NCI-H82 (cell line): ENCODE measurements at regions not wholly inside any gene's neighbourhood (a gene's known extent, or its start where the extent isn't known, plus 50 kb on each side); places are given as distances from the start of the nearest gene placed in this dataset.

Experiments used
- DNase-seq: peaks from one replicate; lab custom pipeline; 2025; lab: John Stamatoyannopoulos, UW

DNA sequence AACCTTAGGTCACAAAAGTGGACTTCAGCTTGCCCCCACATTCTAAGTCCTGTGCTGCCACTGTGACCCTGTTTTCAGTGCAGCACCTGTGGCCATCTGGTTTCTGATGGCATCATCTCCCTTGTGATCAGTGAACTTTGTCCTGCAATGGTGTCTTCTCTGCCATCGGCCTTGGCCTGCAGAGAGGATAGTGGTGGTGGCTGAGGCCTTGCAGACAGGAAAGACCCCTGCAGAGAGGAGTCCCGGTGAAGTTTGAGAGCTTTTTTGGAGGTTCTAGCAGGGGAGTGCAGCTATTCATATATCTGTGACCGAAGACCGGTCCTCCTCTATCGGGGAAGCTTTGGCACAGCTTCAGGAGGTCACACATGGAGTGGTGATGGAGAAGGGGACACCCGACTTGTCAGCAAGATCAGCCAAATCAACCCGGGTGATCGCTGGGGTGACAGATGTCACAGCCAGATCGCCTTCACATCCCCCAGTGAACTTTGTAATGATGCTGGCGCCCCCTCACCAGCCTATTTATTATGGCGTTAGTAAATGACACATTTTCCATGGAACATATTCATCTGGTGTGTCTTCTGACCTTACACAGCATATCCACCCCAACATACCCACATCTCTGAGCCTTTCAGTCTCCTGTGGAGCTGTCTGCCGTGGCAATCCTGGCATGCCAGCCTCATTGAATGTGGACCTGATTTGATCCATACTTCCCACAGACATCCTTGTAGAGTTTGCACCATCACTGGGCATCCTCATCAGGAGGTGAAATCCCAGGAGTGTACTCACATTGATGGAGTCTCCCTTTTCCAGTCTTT, 136.1 kb downstream of the PAPOLA start:
- DNase-seq: no peak

DNA sequence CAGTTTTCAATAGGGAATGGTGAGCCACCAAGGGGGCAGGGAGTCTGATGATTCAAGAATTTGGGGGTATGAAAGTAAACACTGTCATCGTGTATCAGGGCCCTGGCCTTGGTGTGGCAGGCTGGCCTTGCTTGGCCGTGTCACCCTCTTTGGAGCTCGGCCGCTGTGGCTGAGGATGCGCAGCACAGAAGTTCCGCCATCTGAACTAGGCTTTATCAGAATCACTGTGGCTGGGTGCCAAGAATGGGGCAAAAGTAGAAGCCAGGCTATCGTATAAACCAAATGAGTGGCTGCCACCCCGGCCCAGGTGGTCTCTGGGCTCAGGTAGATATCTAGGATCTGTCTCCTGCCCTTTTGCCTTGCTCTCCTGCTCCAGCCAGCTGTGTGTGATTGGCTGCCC, 137.4 kb downstream of the PAPOLA start:
- no peak for DNase-seq

DNA sequence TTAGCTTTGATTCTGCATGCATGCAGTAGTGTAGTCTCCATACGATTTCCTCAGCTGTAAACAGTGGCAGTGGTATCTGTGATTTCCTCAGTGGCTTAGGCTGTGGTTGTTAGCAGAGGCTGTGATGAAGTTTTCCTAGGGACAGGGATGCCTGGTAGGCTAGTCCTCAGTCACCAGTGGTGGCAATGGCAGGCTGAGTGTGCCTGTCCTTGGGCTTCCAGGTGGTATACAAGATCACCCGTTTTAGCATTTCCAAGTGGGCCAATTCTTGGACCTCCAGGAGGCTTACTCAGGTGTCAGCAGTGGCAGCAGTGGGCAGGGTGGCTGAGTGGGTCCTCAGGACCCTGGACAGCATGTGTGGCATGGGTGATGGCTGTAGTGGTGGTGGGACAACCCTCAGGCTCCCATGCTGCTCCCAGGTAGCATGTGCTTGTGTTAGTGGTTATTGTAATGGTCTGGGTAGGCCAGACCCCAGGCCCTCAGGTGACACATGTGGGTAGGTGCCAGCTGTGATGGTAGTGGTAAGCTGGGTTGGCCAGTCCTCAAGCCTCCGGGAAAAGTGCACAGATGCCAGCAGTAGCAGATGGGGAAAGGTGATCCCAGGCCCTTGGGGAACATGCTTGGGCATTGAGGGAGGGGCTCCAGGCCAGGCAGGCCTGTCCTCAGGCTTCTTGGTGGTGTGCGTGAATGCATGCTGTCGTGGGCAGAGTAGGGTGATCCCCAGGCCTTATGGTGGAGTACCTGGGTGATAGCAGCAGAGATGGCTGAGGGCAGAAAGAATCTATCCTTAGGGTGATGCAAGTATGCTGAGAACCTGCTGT, 146.5 kb downstream of the PAPOLA start:
- no peak for DNase-seq

DNA sequence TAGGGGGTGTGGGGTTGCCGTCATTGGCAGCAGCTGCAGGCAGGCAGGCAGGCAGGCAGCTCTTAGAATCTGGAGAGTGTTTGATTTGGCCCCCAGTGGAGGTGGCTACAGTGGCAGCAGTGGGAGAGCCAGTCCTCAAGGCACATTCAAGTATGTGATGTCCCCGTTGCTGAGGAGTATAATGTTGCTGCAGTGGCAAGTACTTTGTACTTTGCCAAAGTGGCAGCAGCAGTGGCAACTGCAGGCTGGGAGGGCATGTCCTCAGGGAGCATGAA, 147.1 kb downstream of the PAPOLA start:
- no peak for DNase-seq

DNA sequence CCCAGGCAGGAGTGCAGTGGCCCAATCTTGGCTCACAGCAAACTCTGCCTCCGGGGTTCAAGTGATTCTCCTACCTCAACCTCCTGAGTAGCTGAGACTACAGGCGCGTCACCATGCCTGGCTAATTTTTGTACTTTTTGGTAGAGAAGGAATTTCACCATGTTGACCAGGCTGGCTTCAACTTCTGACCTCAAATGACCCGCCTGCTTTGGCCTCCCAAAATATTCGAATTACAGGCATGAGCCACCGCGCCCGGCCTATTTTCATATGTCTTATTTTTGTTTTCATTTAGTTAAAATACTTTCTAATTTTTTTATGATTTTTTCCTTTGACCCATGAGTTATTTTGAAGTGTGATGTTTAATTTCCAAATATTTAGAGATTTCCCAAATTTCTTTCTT, 143.6 kb upstream of the VRK1 start:
- DNase-seq: no peak

DNA sequence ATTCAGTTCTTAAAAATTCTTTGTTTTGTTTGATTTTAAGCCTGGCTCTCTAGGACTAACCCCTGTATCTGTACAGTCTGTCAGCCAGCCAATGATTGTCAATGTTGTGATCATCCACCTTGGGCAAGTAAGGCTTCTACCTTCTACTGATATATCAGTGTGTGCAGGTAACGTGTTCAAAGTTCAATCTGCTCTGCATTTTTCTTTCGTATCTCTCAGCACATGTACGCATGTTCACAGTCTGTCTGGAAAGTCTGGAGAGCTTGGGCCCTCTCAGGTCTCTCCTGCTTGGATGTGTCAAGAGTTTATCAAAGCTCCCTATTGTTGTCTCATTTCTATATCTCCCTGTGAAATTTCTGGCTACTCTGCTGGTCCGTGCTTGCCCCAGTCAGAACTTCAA, 138.6 kb upstream of the VRK1 start:
- no peak for DNase-seq

DNA sequence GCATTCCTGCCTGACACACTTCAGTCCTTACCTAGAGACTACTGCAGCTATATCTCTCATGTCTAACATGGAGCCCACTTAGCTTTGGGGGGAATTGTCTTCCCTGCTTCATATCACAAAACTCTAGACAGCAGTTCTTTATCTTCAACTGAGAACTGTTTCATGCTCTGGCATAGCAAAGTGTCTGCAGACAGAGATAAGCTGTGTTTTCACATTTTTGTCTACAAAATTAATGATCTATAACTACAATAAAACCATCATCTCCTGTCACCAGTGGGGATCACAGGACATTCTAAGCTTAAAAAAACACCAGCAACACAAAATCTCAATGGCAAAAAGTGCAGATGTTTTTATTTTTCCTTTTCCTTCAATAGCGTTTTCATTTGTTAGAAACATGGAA, 137.1 kb upstream of the VRK1 start:
- DNase-seq: no peak

DNA sequence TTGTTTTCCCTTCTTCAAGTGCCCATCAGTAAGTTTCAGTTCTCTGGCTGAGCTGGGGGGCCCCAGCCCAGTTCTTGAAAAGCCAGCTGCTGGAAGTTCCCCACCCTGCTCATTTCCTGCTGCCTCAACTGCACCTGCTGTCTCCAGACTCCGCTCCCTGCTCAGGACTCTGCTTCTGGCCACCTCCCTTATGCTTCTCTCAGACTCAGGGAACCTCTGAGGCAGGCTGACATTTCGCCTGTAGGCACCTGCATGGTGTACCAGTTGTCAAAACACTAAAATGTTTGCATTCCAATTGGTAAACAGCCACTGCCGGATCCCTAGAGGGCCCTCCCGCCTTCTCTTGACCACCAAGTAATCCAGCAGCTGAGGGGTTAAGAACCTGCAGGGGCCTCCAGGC, 136.5 kb upstream of the VRK1 start:
- no peak for DNase-seq

DNA sequence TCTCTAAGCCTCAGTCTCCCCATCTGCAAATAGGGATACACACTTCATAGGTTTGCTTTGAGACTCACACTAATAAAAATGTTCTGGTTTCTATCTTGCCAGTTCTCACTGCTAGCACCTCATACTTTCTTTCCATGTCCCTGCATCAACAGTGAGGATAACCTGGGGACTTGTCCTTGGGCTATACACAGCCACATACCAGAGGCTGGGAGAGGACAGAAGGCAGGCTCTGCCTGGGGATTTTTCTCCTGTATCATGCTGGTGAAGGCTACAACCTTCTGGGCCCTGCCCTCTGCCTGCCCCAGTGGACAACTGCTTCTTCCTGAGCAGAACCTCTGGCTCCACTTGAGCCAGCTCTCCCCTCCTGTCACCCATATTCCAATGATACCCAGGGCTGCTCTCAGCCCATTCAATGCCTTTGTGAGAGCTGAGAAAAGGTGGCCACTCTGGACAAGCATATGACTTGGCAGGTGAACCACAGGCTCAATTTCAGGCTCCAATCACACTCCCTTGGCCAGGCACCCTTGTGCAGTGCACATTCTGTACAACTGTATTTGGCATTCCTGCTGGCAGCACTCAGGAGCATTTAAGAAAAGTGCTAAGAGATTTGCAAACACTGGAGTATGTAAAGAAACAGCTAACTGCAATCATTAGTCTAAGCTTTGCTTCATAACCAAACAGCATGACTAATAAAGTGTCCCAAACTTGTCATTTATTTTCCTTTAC, 135.8 kb upstream of the VRK1 start:
- DNase-seq: no peak

DNA sequence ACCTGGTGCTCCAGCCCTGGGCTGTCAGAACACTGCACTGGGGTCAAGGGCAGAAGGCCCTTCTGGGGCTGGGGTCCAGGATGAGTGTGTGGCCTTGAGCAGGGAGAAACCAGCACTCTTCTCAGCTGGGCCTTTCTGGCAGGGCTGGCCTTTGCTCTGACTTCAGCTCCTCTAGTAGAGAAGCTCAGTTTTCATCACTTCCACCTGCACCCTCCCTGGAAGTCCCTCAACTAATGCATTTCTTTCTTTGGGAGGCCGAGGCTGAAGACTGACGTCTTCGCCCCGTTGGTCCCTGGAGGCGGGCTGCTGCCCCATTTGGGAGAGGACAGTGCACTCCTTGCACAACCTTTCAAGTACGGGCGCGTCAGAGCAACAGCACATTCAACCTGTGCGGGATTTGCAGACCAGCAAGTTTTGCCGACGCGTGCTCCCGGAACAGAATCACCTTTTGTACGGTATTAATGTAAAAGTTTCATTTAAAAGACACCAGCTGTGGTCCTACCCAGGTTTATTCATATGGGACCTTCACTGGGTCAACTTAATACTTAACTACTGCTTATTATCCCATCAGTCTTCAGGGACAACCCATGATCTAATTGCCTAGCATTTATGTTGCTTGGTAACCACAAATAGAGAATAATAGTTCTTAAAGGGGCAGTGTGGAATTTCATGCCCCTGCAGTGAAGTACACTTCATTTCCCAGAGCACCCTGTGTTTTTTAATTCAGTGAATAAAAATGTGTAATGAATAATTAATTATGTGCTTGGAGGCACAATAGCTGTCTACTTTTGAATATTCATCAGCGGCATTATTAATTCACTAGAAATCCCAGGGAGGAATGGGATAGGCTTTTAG, 134.8 kb upstream of the VRK1 start:
- DNase-seq: peak; percentile 65

DNA sequence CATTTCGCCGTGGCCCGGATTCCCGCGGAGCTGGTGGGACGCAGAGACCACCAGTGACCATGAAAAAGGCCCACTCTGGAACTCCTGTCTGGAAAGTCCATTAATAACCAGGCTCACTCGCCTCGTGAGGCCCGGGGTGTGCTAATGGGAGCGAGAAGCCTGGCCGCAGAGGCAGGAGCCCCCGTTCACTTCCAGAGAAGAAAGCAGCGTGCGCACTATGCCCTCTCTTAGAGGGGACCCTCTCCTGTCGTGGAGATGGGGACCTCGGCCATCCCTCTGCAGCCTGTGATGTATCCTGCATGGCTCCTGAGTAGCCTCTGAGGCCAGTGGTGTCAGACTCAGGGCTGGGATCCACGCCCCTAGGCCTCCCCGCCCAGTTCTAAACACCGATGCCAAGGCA, 134.1 kb upstream of the VRK1 start:
- no peak for DNase-seq

DNA sequence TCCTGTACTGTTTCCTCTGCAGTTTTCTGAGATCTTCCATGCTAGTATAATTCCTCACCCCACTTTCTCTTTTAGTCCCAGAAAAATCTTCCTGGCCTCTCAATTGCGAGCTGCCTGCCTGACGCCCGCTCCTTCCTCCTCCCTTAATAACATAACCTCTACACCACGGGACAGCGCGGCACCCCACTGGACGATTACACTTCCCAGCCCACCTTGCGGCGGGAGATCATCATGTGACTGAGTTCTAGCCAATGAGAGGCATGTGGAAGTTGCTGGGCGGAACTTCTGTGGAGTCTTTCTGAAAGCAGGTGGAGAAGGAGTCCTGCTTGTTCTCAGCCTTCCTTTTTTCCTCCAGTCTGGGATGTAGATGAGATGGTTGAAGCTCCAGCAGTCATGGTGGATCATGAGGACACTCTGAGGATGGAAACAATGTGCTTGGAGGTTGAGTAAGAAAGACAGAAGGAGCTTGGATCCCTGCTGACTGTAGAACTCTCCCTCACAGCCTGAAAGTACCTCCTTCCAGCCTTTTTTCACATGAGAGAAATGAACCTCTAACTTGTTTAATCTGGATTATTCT, 133.6 kb upstream of the VRK1 start:
- no peak for DNase-seq

DNA sequence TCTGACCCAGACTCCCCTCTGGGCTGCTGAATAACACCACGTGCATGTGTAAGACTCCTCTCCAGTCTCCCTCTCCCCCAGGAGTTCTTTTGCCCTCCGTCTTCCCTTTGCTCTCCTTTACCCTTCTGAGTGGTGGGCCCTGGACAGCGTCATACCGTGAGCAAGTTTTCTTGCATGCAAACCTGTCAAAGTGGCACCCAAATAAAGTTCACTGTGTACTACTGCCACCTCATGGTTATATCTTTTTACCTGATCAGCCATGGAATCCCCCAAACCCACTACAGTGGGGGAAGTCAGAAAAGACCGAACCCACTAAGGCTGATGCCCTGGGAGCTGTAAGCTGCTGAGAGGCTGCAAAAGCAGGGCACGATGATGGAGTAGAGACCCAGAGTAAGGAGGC, 131.1 kb upstream of the VRK1 start:
- DNase-seq: peak; percentile 16

DNA sequence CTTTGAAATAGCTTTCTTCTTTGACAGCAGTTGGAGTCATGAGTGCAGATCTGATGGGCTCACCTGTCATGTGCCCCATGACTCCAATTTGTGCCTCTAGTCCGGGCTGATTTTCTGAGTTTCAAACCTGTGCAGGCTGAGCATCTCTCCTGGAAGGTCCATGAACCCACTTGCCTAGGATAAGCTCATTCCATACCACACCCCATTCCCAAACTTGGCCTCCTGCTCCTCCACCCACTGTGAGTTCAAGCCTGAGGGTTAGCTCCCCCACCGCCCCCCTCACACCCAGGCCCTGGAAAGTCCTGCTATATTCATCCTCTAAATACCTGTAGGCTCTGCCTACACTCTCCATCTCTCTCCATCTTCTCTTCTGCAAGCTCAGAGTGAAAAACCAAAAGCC, 126.8 kb upstream of the VRK1 start:
- no peak for DNase-seq

DNA sequence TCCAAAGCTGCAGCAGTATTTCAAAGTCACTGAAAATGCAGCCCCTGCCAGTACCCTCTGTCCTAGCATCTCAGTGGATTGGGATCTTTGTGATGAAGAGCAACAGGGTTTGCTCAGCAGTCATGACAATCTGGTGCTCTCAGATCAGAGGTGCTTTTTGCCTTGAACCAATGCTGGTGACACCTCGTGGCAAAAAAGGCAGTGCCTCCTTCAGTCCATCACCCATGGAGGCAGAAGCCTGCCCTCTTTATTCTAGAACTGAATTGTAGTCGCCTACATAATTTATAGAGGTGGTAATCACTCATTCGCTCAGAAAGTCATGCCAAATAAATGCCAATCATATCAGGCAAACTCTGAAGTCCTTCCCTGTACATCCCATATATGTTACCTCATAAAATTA, 126.0 kb upstream of the VRK1 start:
- DNase-seq: no peak

DNA sequence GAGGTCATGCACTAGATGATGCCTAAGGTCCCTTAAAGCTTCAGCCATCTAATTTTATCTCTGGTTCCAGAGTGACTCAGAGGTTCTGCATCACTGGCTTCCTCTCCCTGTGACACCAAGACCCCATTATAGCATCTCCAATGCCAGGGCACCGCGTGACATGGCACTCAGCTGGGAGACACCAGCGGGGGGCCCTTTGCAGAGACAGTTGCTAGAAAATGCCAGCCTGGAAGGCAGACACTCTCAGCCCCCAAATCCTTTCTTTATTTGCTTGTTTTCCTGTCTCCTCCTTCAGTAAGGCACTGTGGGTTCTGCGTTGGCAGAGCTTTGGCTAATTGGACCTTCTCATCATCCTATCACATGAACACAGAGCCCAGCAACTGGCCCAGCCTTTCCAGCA, 123.5 kb upstream of the VRK1 start:
- no peak for DNase-seq

DNA sequence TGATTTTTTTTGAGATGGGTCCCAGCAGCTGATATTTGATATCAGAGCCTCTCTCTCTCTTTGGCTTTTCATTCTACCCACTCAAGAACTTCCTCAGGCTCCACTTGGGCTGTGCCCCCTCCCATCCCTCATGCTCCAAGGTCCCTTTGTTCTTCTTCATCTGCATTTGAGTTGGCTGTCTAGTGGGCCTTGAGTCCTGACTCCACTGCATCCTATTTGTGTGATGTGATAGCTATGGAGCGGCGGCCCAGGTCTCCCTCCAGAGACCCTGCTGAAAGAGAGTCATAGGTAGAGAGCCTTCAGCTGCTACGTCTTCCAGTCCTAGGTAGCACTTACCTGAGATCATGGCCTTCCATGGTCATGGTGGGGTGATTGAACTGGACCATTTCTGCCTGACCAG, 123.1 kb upstream of the VRK1 start:
- DNase-seq: no peak

DNA sequence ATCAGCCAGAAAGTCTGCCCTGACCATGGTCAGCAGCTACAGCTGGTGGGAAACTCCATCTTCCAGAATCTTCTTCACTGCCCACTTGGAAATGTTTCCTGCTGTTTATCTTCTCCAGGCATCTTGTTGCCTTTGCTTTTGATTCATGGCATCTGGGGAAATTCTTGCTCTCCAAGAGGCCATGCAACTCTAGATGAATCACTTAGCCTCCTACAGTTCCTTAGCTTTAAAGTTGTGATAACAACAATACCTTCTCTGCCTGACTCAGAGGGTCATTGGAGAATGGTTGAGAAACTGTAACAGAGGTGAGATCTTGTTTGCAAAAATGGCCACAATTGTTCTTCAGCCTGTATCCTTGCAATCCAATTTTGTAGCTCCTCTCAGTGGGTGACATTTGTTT, 121.0 kb upstream of the VRK1 start:
- no peak for DNase-seq

DNA sequence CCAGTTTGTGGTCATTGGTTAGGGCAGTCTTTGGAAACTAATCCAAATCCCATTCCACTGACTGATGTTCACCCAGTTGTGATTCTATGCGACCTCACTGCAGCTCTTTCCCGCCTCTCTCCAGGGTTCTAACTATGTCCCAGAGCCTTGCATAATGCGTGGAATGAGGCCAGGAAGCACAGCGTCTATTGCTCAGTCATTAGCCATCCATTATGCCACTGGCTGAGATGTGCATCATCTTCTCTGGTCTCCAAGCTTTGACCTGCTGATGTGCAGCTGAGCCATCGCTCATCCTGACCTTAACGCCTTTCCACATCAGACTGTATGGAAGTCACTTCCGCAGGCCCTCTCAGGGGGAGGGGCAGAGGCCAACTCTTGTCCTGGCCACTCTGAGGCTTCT, 115.4 kb upstream of the VRK1 start:
- DNase-seq: no peak

DNA sequence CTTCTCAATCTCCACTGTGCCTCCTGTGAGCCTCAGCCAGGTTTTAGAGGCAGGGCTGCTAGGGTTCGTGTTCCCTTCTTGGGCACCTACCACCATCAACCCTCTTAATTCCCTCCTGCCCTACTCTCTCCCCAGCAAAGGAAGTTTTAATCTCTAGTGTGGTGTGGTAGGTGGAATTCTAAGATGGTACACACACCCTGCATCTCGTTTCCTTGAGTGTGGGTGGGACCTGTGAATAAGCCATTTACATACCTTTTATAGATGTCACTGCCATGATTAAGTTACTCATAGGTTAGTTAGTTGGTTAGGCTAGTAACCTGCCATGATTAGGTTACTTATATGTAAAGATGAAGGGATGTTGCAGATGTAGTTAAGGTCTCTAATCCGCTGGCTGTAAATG, 114.8 kb upstream of the VRK1 start:
- no peak for DNase-seq

DNA sequence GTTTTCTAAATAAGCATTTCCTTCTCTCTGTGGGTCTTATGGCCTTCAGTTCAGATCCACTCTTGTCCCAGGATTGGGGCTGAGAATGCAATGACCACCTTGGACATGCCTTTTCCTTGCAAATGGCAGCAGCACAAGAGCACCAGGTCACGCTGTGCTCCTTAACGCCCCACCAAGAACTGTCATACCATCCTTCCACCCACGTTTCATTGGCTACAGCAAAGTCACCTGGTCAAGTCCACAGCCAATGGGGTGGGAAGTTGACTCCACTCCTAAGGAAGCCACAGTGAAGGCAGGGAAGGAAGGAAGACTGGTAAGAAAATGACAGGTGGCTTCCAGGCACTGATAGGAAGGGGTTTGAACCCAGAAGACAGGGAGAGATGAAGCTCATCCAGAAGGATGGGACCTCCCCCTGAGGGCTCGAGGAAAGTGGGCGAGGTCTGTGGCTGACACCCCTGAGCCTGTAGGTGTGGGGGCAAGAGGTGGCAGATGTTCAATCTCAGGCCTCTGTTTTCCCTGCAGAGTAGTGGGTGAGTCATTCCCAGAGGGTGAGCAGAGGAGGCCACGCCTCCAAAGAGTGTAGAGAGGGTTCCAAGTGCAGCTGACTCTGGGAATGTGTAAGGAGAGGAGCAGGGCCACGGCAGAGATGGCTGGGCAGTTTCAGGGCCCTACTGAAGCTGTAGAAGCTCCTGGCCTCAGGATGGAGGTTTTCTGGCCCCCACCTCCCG, 113.5 kb upstream of the VRK1 start:
- no peak for DNase-seq
